PC-3 (cell line): ENCODE measurements at regions not wholly inside any gene's neighbourhood (a gene's known extent, or its start where the extent isn't known, plus 50 kb on each side); places are given as distances from the start of the nearest gene placed in this dataset.

ENCODE experiments used
- ATAC-seq: fragments of 200-7000 bp; cut with Tn5 transposase; 2 replicates; pipeline ENCODE4 v1.9.1; 2020; ENCODE audit warnings: mild to moderate bottlenecking, moderate library complexity
- BruUV-seq: library from RNA; stranded (reverse); fragments of 400-500 nt; replicated peaks from 2 replicates; lab custom pipeline; 2021; lab: Mats Ljungman, UMichigan
- CTCF ChIA-PET: fragments of 300-600 bp; sonication (Branson Sonifier 250); formaldehyde crosslinking; loops from one replicate; lab custom pipeline; 2022; ENCODE audit warnings: antibody characterized with exemption; lab: Charles Lee
- POLR2A ChIA-PET: fragments of 300-600 bp; sonication (Branson Sonifier 250); formaldehyde crosslinking; loops from one replicate; lab custom pipeline; 2022; ENCODE audit warnings: antibody characterized with exemption; ENCODE audit not compliant: unreplicated experiment; lab: Charles Lee
- DNase-seq: peaks from one replicate; pipeline ENCODE4 v3.0.0-alpha.2; 2015
- H2AFZ ChIP-seq: fragments of 300-600 bp; sonication (generic); 2 replicates; pipeline ENCODE4 v1.6.0; 2016; ENCODE audit warnings: antibody characterized with exemption, low read length
- H3F3A ChIP-seq: fragments of 300-600 bp; sonication (generic); one replicate; pipeline ENCODE4 v1.6.0; 2017; ENCODE audit warnings: antibody characterized with exemption, low read length, control low read depth, mild to moderate bottlenecking; ENCODE audit not compliant: unreplicated experiment
- H3K27ac ChIP-seq: fragments of 300-600 bp; sonication (generic); 2 replicates; pipeline ENCODE4 v1.5.1; 2016; ENCODE audit warnings: mild to moderate bottlenecking, low read length
- H3K27me3 ChIP-seq: fragments of 300-600 bp; sonication (generic); 2 replicates; pipeline ENCODE4 v1.6.1; 2016; ENCODE audit warnings: low read length, mixed read lengths
- H3K36me3 ChIP-seq: fragments of 300-600 bp; sonication (generic); 2 replicates; pipeline ENCODE4 v1.6.1; 2016; ENCODE audit warnings: low read depth, mixed run types, low read length, mixed read lengths
- H3K4me1 ChIP-seq: fragments of 300-600 bp; sonication (generic); 2 replicates; pipeline ENCODE4 v1.5.1; 2016; ENCODE audit warnings: low read length; ENCODE audit not compliant: insufficient read depth
- H3K4me2 ChIP-seq: fragments of 300-600 bp; sonication (generic); 2 replicates; pipeline ENCODE4 v1.6.0; 2016; ENCODE audit warnings: low read length
- H3K4me3 ChIP-seq: fragments of 300-600 bp; sonication (generic); 2 replicates; pipeline ENCODE4 v1.5.1; 2016; ENCODE audit warnings: mild to moderate bottlenecking, low read length, mixed read lengths
- H3K79me2 ChIP-seq: fragments of 300-600 bp; sonication (generic); 2 replicates; pipeline ENCODE4 v1.6.1; 2017; ENCODE audit warnings: low read length, mixed read lengths
- H3K9ac ChIP-seq: fragments of 300-600 bp; sonication (generic); 2 replicates; pipeline ENCODE4 v1.6.0; 2016; ENCODE audit warnings: mild to moderate bottlenecking, low read length
- H3K9me2 ChIP-seq: fragments of 300-600 bp; sonication (generic); replicated peaks from 2 replicates; pipeline ENCODE4 v1.6.1; 2016; ENCODE audit warnings: mixed run types, low read length, mixed read lengths
- H3K9me3 ChIP-seq: fragments of 300-600 bp; sonication (generic); 2 replicates; pipeline ENCODE4 v1.6.1; 2016; ENCODE audit warnings: low read length, mixed read lengths
- H4K20me1 ChIP-seq: fragments of 300-600 bp; sonication (generic); 2 replicates; pipeline ENCODE4 v1.6.1; 2016; ENCODE audit warnings: low read length, mixed read lengths
- CTCF ChIP-seq: fragments of 300-600 bp; sonication (generic); conservative IDR thresholded peaks from 2 replicates; pipeline ENCODE4 v1.5.1; 2017; ENCODE audit warnings: antibody characterized with exemption, low read depth, mild to moderate bottlenecking, low read length
- EZH2 ChIP-seq: fragments of 300-600 bp; sonication (generic); IDR thresholded peaks from one replicate; pipeline ENCODE4 v1.6.1; 2017; ENCODE audit warnings: antibody characterized with exemption, mild to moderate bottlenecking, low read length; ENCODE audit not compliant: unreplicated experiment
- EZH2phosphoT487 ChIP-seq: fragments of 300-600 bp; sonication (generic); IDR thresholded peaks from 2 replicates; pipeline ENCODE4 v1.6.1; 2018; ENCODE audit warnings: mild to moderate bottlenecking, antibody characterized with exemption, low read length, borderline replicate concordance
- intact Hi-C: fragments of 100-400 bp; cut with micrococcal nuclease; formaldehyde crosslinking; loops from 2 replicates; pipeline ENCODE4 v1.9.0; 2023

- intact Hi-C loops, result no loop called here
- Histone ChIP-seq H3K36me3 (no peaks in the 10 kb centered on the region), H3K79me2 (no peaks in the 10 kb centered on the region), H3K9me3 (no peaks in the 10 kb centered on the region), H4K20me1 (no peaks in the 10 kb centered on the region), H3K4me3 (no peak overlapping the region), H3K9ac (no peak overlapping the region), H3K27me3 (no peaks in the 10 kb centered on the region), H3K27ac (no peak overlapping the region), H3K4me2 (no peak overlapping the region), H3K9me2 (no peaks in the 10 kb centered on the region), H2AFZ (no peak overlapping the region), H3K4me1 (0 out of 2 replicates have a peak, but pooled peaks cover 4% of the 10 kb centered on the region), H3F3A (no peaks in the 10 kb centered on the region)
- TF ChIP-seq EZH2phosphoT487 (no peak), CTCF (no peak), EZH2 (no peak)
- no TSS peak for BruUV-seq
- no peak for DNase-seq
- ATAC-seq, result no peak
- ChIA-PET CTCF (no interaction called here), POLR2A (no interaction called here)
Measured at GRCh38 chr6:132213732-132214131, 187.5 kb downstream of the MOXD1 start.

GRCh38 chr6:132213191-132213590 is 188.1 kb downstream of the MOXD1 start:
- Histone ChIP-seq H3K27me3 (no peaks in the 10 kb centered on the region), H3K4me2 (no peak overlapping the region), H3K27ac (no peak overlapping the region), H3K9me3 (no peaks in the 10 kb centered on the region), H3F3A (no peaks in the 10 kb centered on the region), H4K20me1 (no peaks in the 10 kb centered on the region), H2AFZ (no peak overlapping the region), H3K79me2 (no peaks in the 10 kb centered on the region), H3K4me1 (0 out of 2 replicates have a peak, but pooled peaks cover 4% of the 10 kb centered on the region), H3K4me3 (no peak overlapping the region), H3K36me3 (no peaks in the 10 kb centered on the region), H3K9me2 (no peaks in the 10 kb centered on the region), H3K9ac (no peak overlapping the region)
- DNase-seq (no peak), ATAC-seq (no peak)
- TF ChIP-seq CTCF (no peak), EZH2 (no peak), EZH2phosphoT487 (no peak)
- BruUV-seq, result no TSS peak
- ChIA-PET CTCF (no interaction called here), POLR2A (no interaction called here)
- intact Hi-C loops, result no loop called here

- CTCF ChIA-PET, result no interaction called here
Measured at GRCh38 chr6:132210886-132211563, 190.2 kb downstream of the MOXD1 start.

More at GRCh38 chr6:132210886-132211563, 190.2 kb downstream of the MOXD1 start:
- no peak overlapping the region for H3K9ac ChIP-seq
- H3K9me2 ChIP-seq, result no peaks in the 10 kb centered on the region
- BruUV-seq, result no TSS peak
- no peaks in the 10 kb centered on the region for H3K79me2 ChIP-seq
- H3K4me1 ChIP-seq, result 0 out of 2 replicates have a peak, but pooled peaks cover 4% of the 10 kb centered on the region
- H3F3A ChIP-seq, result no peaks in the 10 kb centered on the region
- DNase-seq (no peak), ATAC-seq (no peak)
- POLR2A ChIA-PET, result no interaction called here
- no peaks in the 10 kb centered on the region for H3K27me3 ChIP-seq
- no peaks in the 10 kb centered on the region for H4K20me1 ChIP-seq
- H2AFZ ChIP-seq, result no peak overlapping the region
- no peaks in the 10 kb centered on the region for H3K9me3 ChIP-seq
- TF ChIP-seq EZH2phosphoT487 (no peak), EZH2 (no peak), CTCF (no peak)
- no peak overlapping the region for H3K4me3 ChIP-seq
- H3K27ac ChIP-seq, result no peak overlapping the region
- intact Hi-C loops, result no loop called here
- no peaks in the 10 kb centered on the region for H3K36me3 ChIP-seq
- H3K4me2 ChIP-seq, result no peak overlapping the region
